Fibroblast of the conjunctiva (primary cell): ENCODE measurements at regions not wholly inside any gene's neighbourhood (a gene's known extent, or its start where the extent isn't known, plus 50 kb on each side); places are given as distances from the start of the nearest gene placed in this dataset.
"Not testable (repeated sequence)": the region's sequence is repeated elsewhere in the genome, so short reads cannot be mapped to it uniquely, and the experiment has no call there.

Experiments used
- DNase-seq: peaks from one replicate; pipeline ENCODE4 v3.0.0-alpha.2; 2010; ENCODE audit warnings: low read depth

- no peak for DNase-seq
Observed at GRCh38 chr13:78084401-78084800, 165.8 kb upstream of the EDNRB start.

GRCh38 chr13:78078168-78078567 is 159.5 kb upstream of the EDNRB start:
- no peak for DNase-seq

- DNase-seq: no peak
Observed at GRCh38 chr13:78067290-78067689, 148.7 kb upstream of the EDNRB start.

- no peak for DNase-seq
Observed at GRCh38 chr13:78065141-78065540, 146.5 kb upstream of the EDNRB start.

GRCh38 chr13:78061806-78062205 is 143.2 kb upstream of the EDNRB start:
- no peak for DNase-seq

- DNase-seq: no peak
Observed at GRCh38 chr13:78060966-78061365, 142.3 kb upstream of the EDNRB start.

GRCh38 chr13:78056865-78057264 is 138.2 kb upstream of the EDNRB start:
- not testable (repeated sequence) for DNase-seq

GRCh38 chr13:78054157-78054556 is 135.5 kb upstream of the EDNRB start:
- DNase-seq: no peak

- no peak for DNase-seq
Observed at GRCh38 chr13:78047151-78047550, 128.5 kb upstream of the EDNRB start.

- no peak for DNase-seq
Observed at GRCh38 chr13:78046331-78046730, 127.7 kb upstream of the EDNRB start.

GRCh38 chr13:78045916-78046315 is 127.3 kb upstream of the EDNRB start:
- DNase-seq: no peak

- not testable (repeated sequence) for DNase-seq
Observed at GRCh38 chr13:78041366-78041765, 122.7 kb upstream of the EDNRB start.

- DNase-seq: no peak
Observed at GRCh38 chr13:78040205-78040830, 121.7 kb upstream of the EDNRB start.

GRCh38 chr13:78036841-78037240 is 118.2 kb upstream of the EDNRB start:
- DNase-seq: no peak

- no peak for DNase-seq
Observed at GRCh38 chr13:78035500-78035899, 116.9 kb upstream of the EDNRB start.

GRCh38 chr13:78033509-78033908 is 114.9 kb upstream of the EDNRB start:
- DNase-seq: no peak

- no peak for DNase-seq
Observed at GRCh38 chr13:78032132-78032531, 113.5 kb upstream of the EDNRB start.

GRCh38 chr13:78030341-78030896 is 111.8 kb upstream of the EDNRB start:
- no peak for DNase-seq

- DNase-seq: no peak
Observed at GRCh38 chr13:78029901-78030300, 111.3 kb upstream of the EDNRB start.

GRCh38 chr13:78028960-78029359 is 110.3 kb upstream of the EDNRB start:
- DNase-seq: no peak

- no peak for DNase-seq
Observed at GRCh38 chr13:78024996-78025395, 106.4 kb upstream of the EDNRB start.

- no peak for DNase-seq
Observed at GRCh38 chr13:78022164-78022877, 103.7 kb upstream of the EDNRB start.

GRCh38 chr13:78020861-78021260 is 102.2 kb upstream of the EDNRB start:
- DNase-seq: no peak

GRCh38 chr13:78015782-78016181 is 97.2 kb upstream of the EDNRB start:
- no peak for DNase-seq
